Uterus (tissue), 3 donors: ENCODE measurements at regions not wholly inside any gene's neighbourhood (a gene's known extent, or its start where the extent isn't known, plus 50 kb on each side); places are given as distances from the start of the nearest gene placed in this dataset.

ENCODE experiments used
- DNase-seq, 2 donors: peaks; one replicate each; pipeline ENCODE4 v3.0.0-alpha.2; 2019 to 2020
- H3K27ac ChIP-seq, 2 donors: fragments of 200-600 bp; sonication (generic); 1 replicate in 1 of 2; 2 replicates in 1 of 2; pipeline ENCODE4 v1.5.1; 2016 to 2018
- H3K27me3 ChIP-seq, 2 donors: fragments of 200-600 bp; sonication (generic); one replicate each; pipeline ENCODE4 v1.5.1; 2018 to 2019; ENCODE audit warnings: control low read depth in 1 of 2
- H3K36me3 ChIP-seq, 2 donors: fragments of 200-600 bp; sonication (generic); one replicate each; pipeline ENCODE4 v1.5.1; 2019; ENCODE audit warnings: control low read depth in 1 of 2
- H3K4me1 ChIP-seq, 2 donors: fragments of 200-600 bp; sonication (generic); one replicate each; pipeline ENCODE4 v1.5.1; 2018 to 2019; ENCODE audit warnings: control low read depth in 1 of 2
- H3K4me3 ChIP-seq, 2 donors: fragments of 200-600 bp; sonication (generic); 1 replicate in 1 of 2; 2 replicates in 1 of 2; pipeline ENCODE4 v1.5.1; 2018 to 2019; ENCODE audit warnings: mild to moderate bottlenecking in 1 of 2
- H3K9me3 ChIP-seq, 2 donors: fragments of 200-600 bp; sonication (generic); one replicate each; pipeline ENCODE4 v1.5.1; 2019; ENCODE audit warnings: control low read depth in 1 of 2
- CTCF ChIP-seq, 4 experiments: fragments of 200-600 bp in 2 of 4; fragments of 450-650 bp in 2 of 4; sonication (generic) in 2 of 4; IDR thresholded peaks; one replicate each; pipeline ENCODE4 v1.5.1; 2016 to 2019; ENCODE audit warnings: antibody characterized with exemption in 4 of 4, mild to moderate bottlenecking in 2 of 4, moderate library complexity in 1 of 4
- POLR2A ChIP-seq, 2 donors: fragments of 450-650 bp; IDR thresholded peaks; one replicate each; pipeline ENCODE4 v1.6.1; 2016; ENCODE audit warnings: antibody characterized with exemption in 2 of 2, mild to moderate bottlenecking in 1 of 2, moderate library complexity in 1 of 2
- intact Hi-C: fragments of 100-400 bp; cut with DNase I; formaldehyde crosslinking; loops from one replicate; pipeline ENCODE4 v1.15.1; 2023; ENCODE audit warnings: low total_unique reads
- donor health status: DM: yes; HTN: yes; CAD: no.

DNA sequence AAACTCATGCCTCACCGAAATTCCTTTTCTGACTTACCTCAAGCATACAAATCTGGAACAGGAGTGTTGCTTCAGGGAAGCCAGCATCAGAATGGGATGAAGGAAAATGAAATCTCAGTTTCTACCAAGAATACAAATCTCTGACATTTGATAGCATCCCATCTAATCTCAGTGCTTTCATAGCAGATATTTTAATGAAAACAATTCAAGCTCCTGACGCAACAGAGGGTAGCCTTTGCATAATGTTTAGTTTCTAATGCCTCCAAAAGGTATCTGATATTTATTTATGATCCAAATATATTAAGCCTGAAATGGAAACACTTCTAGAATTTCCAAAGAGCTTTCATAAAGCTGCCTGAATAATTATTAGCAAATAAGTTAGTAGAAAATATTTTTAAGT, 251.4 kb downstream of the DEPDC1B start:
- Histone ChIP-seq H3K36me3 (no peaks in the 10 kb centered on the region), H3K27ac (no peak overlapping the region), H3K27me3 (no peaks in the 10 kb centered on the region), H3K4me1 (no peaks in the 10 kb centered on the region), H3K9me3 (no peaks in the 10 kb centered on the region), H3K4me3 (no peak overlapping the region)
- no peak for TF ChIP-seq CTCF (IDR thresholded peaks at IDR 0.05)
- no peak for TF ChIP-seq POLR2A (IDR thresholded peaks at IDR 0.05)
- intact Hi-C loops, result no loop called here
- no peak for DNase-seq

- Histone ChIP-seq H3K27me3 (no peaks in the 10 kb centered on the region), H3K4me1 (no peaks in the 10 kb centered on the region), H3K9me3 (no peaks in the 10 kb centered on the region), H3K27ac (no peak overlapping the region), H3K4me3 (no peak overlapping the region), H3K36me3 (no peaks in the 10 kb centered on the region)
- intact Hi-C loops, result no loop called here
- TF ChIP-seq POLR2A (IDR thresholded peaks at IDR 0.05), result no peak
- no peak for TF ChIP-seq CTCF (IDR thresholded peaks at IDR 0.05)
- no peak for DNase-seq
Observed at GRCh38 chr5:60447488-60447920, 252.5 kb downstream of the DEPDC1B start.

DNA sequence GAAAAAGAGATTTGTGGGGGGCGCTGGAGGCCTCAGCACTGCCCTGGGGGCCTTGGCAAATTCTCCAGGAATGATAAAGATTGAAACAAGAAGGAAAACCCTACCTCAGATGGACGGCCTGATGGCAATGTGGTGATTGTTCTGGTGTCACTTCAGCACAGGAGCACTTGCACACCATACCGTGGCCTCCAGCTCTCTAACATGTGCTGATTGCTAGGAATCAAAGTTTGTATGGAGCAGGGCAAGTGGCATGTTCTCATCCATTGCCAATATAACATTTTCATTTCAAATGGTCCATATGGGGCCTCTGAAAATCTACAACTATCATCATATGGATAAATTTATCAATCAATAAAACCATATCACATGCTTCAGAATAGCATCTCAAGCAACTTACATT, 253.0 kb downstream of the DEPDC1B start:
- TF ChIP-seq CTCF (IDR thresholded peaks at IDR 0.05), result no peak
- no peak for TF ChIP-seq POLR2A (IDR thresholded peaks at IDR 0.05)
- no peak for DNase-seq
- H3K27ac ChIP-seq, result no peak overlapping the region
- intact Hi-C loops, result no loop called here
- H3K36me3 ChIP-seq, result no peaks in the 10 kb centered on the region
- no peak overlapping the region for H3K4me3 ChIP-seq
- no peaks in the 10 kb centered on the region for H3K4me1 ChIP-seq
- H3K27me3 ChIP-seq, result no peaks in the 10 kb centered on the region
- no peaks in the 10 kb centered on the region for H3K9me3 ChIP-seq

DNA sequence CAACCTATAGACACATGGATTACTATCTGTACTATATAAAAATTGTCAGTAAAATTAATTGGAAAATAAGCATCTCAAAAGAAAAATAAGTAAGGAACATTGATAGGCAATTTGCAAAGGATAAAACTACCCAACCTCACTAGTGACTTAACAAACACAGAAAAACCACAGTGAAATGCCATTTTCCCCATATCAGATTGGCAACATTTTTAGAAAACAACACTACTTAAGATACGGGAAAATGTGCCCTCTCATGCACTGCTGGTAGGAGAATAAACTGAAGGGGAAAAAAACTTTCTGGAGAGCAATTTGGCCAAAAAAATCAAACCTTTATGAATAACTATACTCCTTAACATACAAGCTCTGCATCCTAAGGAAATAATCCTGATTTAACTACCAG, 254.0 kb downstream of the DEPDC1B start:
- no peaks in the 10 kb centered on the region for H3K9me3 ChIP-seq
- no peaks in the 10 kb centered on the region for H3K27me3 ChIP-seq
- DNase-seq, result no peak
- no peak for TF ChIP-seq POLR2A (IDR thresholded peaks at IDR 0.05)
- TF ChIP-seq CTCF (IDR thresholded peaks at IDR 0.05), result no peak
- H3K4me3 ChIP-seq, result no peak overlapping the region
- H3K27ac ChIP-seq, result no peak overlapping the region
- intact Hi-C loops, result no loop called here
- H3K36me3 ChIP-seq, result no peaks in the 10 kb centered on the region
- no peaks in the 10 kb centered on the region for H3K4me1 ChIP-seq

- no peak for DNase-seq
- TF ChIP-seq POLR2A (IDR thresholded peaks at IDR 0.05), result no peak
- no peak for TF ChIP-seq CTCF (IDR thresholded peaks at IDR 0.05)
- Histone ChIP-seq H3K4me3 (no peak overlapping the region), H3K4me1 (no peaks in the 10 kb centered on the region), H3K9me3 (no peaks in the 10 kb centered on the region), H3K36me3 (no peaks in the 10 kb centered on the region), H3K27ac (no peak overlapping the region), H3K27me3 (no peaks in the 10 kb centered on the region)
- intact Hi-C loops, result no loop called here
Observed at GRCh38 chr5:60445427-60445826, 254.5 kb downstream of the DEPDC1B start.
